ENCODE measurements at regions not wholly inside any gene's neighbourhood (a gene's known extent, or its start where the extent isn't known, plus 50 kb on each side); places are given as distances from the start of the nearest gene placed in this dataset.

- intact Hi-C loops (cut with micrococcal nuclease): no loop called here
- Histone ChIP-seq H3K4me3 (no peak overlapping the region), H3K36me3 (no peaks in the 10 kb centered on the region), H3K9me3 (replicated peaks) (no peaks in the 10 kb centered on the region), H3K27ac (replicated peaks) (no peak overlapping the region), H3K27me3 (ENCODE audit: low read depth) (no peaks in the 10 kb centered on the region), H3K4me1 (peaks cover 32% of the 10 kb centered on the region)
- no peak for DNase-seq
- no peak for TF ChIP-seq CTCF (IDR thresholded peaks at IDR 0.05; ENCODE audit: borderline replicate concordance)
Observed at GRCh38 chr20:17881741-17882064, 86.9 kb downstream of the SNX5 start.

GRCh38 chr20:17878912-17879602, 89.5 kb downstream of the SNX5 start:
- Histone ChIP-seq H3K4me1 (peaks cover 34% of the 10 kb centered on the region), H3K4me3 (no peak overlapping the region), H3K9me3 (replicated peaks) (no peaks in the 10 kb centered on the region), H3K36me3 (no peaks in the 10 kb centered on the region), H3K27me3 (ENCODE audit: low read depth) (no peaks in the 10 kb centered on the region), H3K27ac (replicated peaks) (no peak overlapping the region)
- DNase-seq: no peak
- no peak for TF ChIP-seq CTCF (IDR thresholded peaks at IDR 0.05; ENCODE audit: borderline replicate concordance)
- intact Hi-C loops (cut with micrococcal nuclease): no loop called here

- TF ChIP-seq CTCF (IDR thresholded peaks at IDR 0.05; ENCODE audit: borderline replicate concordance): no peak
- Histone ChIP-seq H3K27me3 (ENCODE audit: low read depth) (no peaks in the 10 kb centered on the region), H3K4me3 (no peak overlapping the region), H3K4me1 (peaks cover 41% of the 10 kb centered on the region), H3K36me3 (no peaks in the 10 kb centered on the region), H3K27ac (replicated peaks) (no peak overlapping the region), H3K9me3 (replicated peaks) (no peaks in the 10 kb centered on the region)
- intact Hi-C loops (cut with micrococcal nuclease): no loop called here
- no peak for DNase-seq
Observed at GRCh38 chr20:17878069-17878911, 90.3 kb downstream of the SNX5 start.

GRCh38 chr20:17875981-17876385, 92.6 kb downstream of the SNX5 start:
- DNase-seq: no peak
- Histone ChIP-seq H3K9me3 (replicated peaks) (no peaks in the 10 kb centered on the region), H3K36me3 (no peaks in the 10 kb centered on the region), H3K27me3 (ENCODE audit: low read depth) (no peaks in the 10 kb centered on the region), H3K4me1 (peaks cover 41% of the 10 kb centered on the region), H3K27ac (replicated peaks) (no peak overlapping the region), H3K4me3 (no peak overlapping the region)
- TF ChIP-seq CTCF (IDR thresholded peaks at IDR 0.05; ENCODE audit: borderline replicate concordance): no peak
- intact Hi-C loops (cut with micrococcal nuclease): no loop called here

- H3K27ac ChIP-seq (replicated peaks): peak overlapping the region; percentile 54
- H3K27me3 ChIP-seq (ENCODE audit: low read depth): peaks cover under 1% of the 10 kb centered on the region
- H3K4me1 ChIP-seq: peaks cover 41% of the 10 kb centered on the region
- intact Hi-C loops (cut with micrococcal nuclease): no loop called here
- no peaks in the 10 kb centered on the region for H3K9me3 ChIP-seq (replicated peaks)
- peak; percentile 45 for DNase-seq
- H3K36me3 ChIP-seq: no peaks in the 10 kb centered on the region
- no peak overlapping the region for H3K4me3 ChIP-seq
- no peak for TF ChIP-seq CTCF (IDR thresholded peaks at IDR 0.05; ENCODE audit: borderline replicate concordance)
Observed at GRCh38 chr20:17875106-17875980, 93.3 kb downstream of the SNX5 start.

Measured in left ventricle myocardium inferior (tissue), 1 donor.